HEK293 (cell line): ENCODE measurements at regions not wholly inside any gene's neighbourhood (a gene's known extent, or its start where the extent isn't known, plus 50 kb on each side); places are given as distances from the start of the nearest gene placed in this dataset.

Experiments
- PRDM1 ChIP-seq: fragments of 450-650 bp; formaldehyde crosslinking; IDR thresholded peaks from 2 replicates; pipeline ENCODE4; 2016; ENCODE audit warnings: missing biosample characterization, missing genetic modification characterization
- RBAK ChIP-seq: fragments of 450-650 bp; formaldehyde crosslinking; IDR thresholded peaks from 2 replicates; pipeline ENCODE4 v1.5.1; 2016; ENCODE audit warnings: missing biosample characterization, missing genetic modification characterization
- TCF7L2 ChIP-seq: IDR thresholded peaks from 2 replicates; pipeline ENCODE4 v1.6.1; 2011; ENCODE audit warnings: low read depth, mild to moderate bottlenecking, inconsistent platforms, low read length, moderate library complexity, borderline replicate concordance
- YY1 ChIP-seq: fragments of 450-650 bp; formaldehyde crosslinking; IDR thresholded peaks from 2 replicates; pipeline ENCODE4 v1.5.1; 2018; ENCODE audit warnings: missing biosample characterization, missing genetic modification characterization
- ZNF239 ChIP-seq: fragments of 450-650 bp; formaldehyde crosslinking; IDR thresholded peaks from 2 replicates; pipeline ENCODE4 v1.5.1; 2016; ENCODE audit warnings: missing biosample characterization, missing genetic modification characterization
- ZNF621 ChIP-seq: fragments of 450-650 bp; formaldehyde crosslinking; IDR thresholded peaks from 2 replicates; pipeline ENCODE4 v1.5.1; 2017; ENCODE audit warnings: missing biosample characterization, missing genetic modification characterization
- ZNF768 ChIP-seq: fragments of 450-650 bp; formaldehyde crosslinking; IDR thresholded peaks from 2 replicates; pipeline ENCODE4 v1.5.1; 2018; ENCODE audit warnings: missing biosample characterization, mild to moderate bottlenecking, missing genetic modification characterization
- TF ChIP-seq, protein P1 (sequence below): fragments of 450-650 bp; formaldehyde crosslinking; IDR thresholded peaks from 2 replicates; pipeline ENCODE4 v1.5.1; 2016; ENCODE audit warnings: missing biosample characterization, missing genetic modification characterization
- TF ChIP-seq, protein P2 (sequence below): fragments of 450-650 bp; formaldehyde crosslinking; IDR thresholded peaks from 2 replicates; pipeline ENCODE4 v1.5.1; 2016; ENCODE audit warnings: missing biosample characterization, missing genetic modification characterization
- TF ChIP-seq, protein P3 (sequence below): fragments of 450-650 bp; formaldehyde crosslinking; IDR thresholded peaks from 2 replicates; pipeline ENCODE4 v1.5.1; 2016; ENCODE audit warnings: missing biosample characterization, missing genetic modification characterization
- TF ChIP-seq, protein P4 (sequence below): fragments of 450-650 bp; formaldehyde crosslinking; IDR thresholded peaks from 2 replicates; pipeline ENCODE4 v1.5.1; 2016; ENCODE audit warnings: missing biosample characterization, missing genetic modification characterization

DNA sequence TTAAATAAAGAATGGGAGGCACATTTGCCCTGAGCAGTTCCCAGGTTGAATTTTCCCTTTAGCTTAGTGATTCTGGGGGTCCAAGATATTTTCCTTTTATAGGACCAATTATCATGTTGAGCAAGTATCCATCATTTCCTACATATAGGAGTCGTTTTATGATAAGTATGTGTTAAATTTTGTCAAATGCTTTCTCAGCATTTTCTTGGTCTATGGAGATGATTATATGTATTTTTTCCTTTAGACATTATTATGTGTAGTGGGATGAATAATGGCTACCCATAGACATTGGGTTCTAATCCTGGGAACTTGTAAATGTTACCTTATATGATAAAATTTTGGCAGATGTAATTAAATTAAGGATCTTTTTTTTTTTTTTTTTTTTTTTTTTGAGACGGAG, 128.7 kb downstream of the LMO4 start:
- no peak for TF ChIP-seq RBAK
- TF ChIP-seq TCF7L2, result no peak
- TF ChIP-seq, protein P1, sequence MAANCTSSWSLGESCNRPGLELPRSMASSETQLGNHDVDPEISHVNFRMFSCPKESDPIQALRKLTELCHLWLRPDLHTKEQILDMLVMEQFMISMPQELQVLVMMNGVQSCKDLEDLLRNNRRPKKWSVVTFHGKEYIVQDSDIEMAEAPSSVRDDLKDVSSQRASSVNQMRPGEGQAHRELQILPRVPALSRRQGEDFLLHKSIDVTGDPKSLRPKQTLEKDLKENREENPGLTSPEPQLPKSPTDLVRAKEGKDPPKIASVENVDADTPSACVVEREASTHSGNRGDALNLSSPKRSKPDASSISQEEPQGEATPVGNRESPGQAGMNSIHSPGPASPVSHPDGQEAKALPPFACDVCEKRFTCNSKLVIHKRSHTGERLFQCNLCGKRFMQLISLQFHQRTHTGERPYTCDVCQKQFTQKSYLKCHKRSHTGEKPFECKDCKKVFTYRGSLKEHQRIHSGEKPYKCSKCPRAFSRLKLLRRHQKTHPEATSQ, result no peak
- TF ChIP-seq, protein P2, sequence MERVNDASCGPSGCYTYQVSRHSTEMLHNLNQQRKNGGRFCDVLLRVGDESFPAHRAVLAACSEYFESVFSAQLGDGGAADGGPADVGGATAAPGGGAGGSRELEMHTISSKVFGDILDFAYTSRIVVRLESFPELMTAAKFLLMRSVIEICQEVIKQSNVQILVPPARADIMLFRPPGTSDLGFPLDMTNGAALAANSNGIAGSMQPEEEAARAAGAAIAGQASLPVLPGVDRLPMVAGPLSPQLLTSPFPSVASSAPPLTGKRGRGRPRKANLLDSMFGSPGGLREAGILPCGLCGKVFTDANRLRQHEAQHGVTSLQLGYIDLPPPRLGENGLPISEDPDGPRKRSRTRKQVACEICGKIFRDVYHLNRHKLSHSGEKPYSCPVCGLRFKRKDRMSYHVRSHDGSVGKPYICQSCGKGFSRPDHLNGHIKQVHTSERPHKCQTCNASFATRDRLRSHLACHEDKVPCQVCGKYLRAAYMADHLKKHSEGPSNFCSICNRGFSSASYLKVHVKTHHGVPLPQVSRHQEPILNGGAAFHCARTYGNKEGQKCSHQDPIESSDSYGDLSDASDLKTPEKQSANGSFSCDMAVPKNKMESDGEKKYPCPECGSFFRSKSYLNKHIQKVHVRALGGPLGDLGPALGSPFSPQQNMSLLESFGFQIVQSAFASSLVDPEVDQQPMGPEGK (tag by site-specific recombination), result no peak
- no peak for TF ChIP-seq YY1 (tag by site-specific recombination)
- TF ChIP-seq PRDM1 (tag by site-specific recombination), result no peak
- TF ChIP-seq ZNF621 (tag by site-specific recombination), result no peak
- TF ChIP-seq, protein P3, sequence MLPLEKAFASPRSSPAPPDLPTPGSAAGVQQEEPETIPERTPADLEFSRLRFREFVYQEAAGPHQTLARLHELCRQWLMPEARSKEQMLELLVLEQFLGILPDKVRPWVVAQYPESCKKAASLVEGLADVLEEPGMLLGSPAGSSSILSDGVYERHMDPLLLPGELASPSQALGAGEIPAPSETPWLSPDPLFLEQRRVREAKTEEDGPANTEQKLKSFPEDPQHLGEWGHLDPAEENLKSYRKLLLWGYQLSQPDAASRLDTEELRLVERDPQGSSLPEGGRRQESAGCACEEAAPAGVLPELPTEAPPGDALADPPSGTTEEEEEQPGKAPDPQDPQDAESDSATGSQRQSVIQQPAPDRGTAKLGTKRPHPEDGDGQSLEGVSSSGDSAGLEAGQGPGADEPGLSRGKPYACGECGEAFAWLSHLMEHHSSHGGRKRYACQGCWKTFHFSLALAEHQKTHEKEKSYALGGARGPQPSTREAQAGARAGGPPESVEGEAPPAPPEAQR (tag by site-specific recombination), result no peak
- TF ChIP-seq, protein P4, sequence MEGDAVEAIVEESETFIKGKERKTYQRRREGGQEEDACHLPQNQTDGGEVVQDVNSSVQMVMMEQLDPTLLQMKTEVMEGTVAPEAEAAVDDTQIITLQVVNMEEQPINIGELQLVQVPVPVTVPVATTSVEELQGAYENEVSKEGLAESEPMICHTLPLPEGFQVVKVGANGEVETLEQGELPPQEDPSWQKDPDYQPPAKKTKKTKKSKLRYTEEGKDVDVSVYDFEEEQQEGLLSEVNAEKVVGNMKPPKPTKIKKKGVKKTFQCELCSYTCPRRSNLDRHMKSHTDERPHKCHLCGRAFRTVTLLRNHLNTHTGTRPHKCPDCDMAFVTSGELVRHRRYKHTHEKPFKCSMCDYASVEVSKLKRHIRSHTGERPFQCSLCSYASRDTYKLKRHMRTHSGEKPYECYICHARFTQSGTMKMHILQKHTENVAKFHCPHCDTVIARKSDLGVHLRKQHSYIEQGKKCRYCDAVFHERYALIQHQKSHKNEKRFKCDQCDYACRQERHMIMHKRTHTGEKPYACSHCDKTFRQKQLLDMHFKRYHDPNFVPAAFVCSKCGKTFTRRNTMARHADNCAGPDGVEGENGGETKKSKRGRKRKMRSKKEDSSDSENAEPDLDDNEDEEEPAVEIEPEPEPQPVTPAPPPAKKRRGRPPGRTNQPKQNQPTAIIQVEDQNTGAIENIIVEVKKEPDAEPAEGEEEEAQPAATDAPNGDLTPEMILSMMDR (tag by site-specific recombination), result no peak
- TF ChIP-seq ZNF768 (tag by site-specific recombination), result no peak
- no peak for TF ChIP-seq ZNF239 (tag by site-specific recombination)
